Fibroblast of the aortic adventitia (primary cell): ENCODE measurements at regions not wholly inside any gene's neighbourhood (a gene's known extent, or its start where the extent isn't known, plus 50 kb on each side); places are given as distances from the start of the nearest gene placed in this dataset.
A peak's percentile ranks its signal among the peaks of the same experiment; 100 is the strongest.

Source experiments
- DNase-seq: peaks from one replicate; pipeline ENCODE4 v3.0.0-alpha.2; 2010; ENCODE audit warnings: low read depth
- H3K4me3 ChIP-seq: 2 replicates; pipeline ENCODE4 v1.5.1; 2011; ENCODE audit warnings: low read depth, mild to moderate bottlenecking, control low read depth, low read length, moderate library complexity
- TF ChIP-seq, protein P1 (sequence below): IDR thresholded peaks from 2 replicates; pipeline ENCODE4 v1.5.1; 2011; ENCODE audit warnings: mild to moderate bottlenecking, low read length, control low read depth, inconsistent platforms; ENCODE audit not compliant: insufficient read depth

DNA sequence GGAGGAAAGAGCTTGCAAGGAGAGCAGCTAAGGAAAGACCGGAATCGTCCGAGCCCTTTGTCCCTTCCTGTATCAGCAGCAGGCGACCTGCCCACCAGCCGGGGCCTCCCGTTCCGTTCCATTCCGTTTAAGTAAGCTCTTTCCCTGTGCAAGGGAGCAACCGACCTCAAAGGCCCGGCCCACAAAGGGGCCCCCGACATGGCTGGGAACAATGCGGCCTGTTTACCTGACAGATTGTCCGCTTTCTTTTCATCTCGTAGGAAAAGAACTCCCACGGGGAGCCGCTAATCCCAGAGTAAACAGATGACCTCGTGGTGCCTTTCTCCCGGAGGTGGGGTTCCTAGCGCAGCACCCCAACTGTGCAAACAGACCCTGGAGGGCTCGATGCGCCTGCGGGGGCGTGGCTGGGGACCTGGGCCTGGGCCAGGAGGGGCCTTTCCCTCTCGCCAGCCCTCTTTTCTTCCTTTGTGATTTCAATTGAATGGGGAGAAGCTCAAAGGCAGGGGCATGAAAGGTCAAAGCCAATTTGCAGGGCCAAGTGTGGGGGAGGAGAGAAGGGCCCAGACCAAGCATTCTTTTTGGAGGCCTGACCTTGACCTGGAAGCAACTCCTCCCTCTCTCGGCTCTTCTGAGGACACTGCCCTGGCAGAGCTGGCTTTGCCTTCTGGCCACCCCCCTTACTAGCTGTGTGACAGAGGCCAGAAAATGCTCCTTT is 120.2 kb downstream of the INHBB start:
- no peak overlapping the region for H3K4me3 ChIP-seq
- TF ChIP-seq, protein P1, sequence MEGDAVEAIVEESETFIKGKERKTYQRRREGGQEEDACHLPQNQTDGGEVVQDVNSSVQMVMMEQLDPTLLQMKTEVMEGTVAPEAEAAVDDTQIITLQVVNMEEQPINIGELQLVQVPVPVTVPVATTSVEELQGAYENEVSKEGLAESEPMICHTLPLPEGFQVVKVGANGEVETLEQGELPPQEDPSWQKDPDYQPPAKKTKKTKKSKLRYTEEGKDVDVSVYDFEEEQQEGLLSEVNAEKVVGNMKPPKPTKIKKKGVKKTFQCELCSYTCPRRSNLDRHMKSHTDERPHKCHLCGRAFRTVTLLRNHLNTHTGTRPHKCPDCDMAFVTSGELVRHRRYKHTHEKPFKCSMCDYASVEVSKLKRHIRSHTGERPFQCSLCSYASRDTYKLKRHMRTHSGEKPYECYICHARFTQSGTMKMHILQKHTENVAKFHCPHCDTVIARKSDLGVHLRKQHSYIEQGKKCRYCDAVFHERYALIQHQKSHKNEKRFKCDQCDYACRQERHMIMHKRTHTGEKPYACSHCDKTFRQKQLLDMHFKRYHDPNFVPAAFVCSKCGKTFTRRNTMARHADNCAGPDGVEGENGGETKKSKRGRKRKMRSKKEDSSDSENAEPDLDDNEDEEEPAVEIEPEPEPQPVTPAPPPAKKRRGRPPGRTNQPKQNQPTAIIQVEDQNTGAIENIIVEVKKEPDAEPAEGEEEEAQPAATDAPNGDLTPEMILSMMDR: no peak
- DNase-seq: no peak

DNA sequence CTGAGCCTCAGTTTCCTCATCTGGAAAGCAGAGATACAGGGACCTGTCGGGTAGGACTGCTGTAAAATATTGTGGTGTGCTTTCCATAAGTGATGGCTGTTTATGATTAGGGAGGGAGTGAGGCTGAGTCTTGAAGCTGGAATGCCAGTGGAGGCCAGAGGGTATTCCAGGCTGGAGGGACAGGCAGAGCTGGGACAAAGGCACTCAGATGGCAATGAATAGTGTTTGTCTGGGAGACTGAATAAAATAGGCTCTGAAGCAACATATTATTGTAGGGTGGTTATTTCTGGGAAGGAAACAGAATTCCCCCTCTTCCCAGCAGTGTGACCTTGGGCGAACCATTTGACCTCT is 120.7 kb downstream of the INHBB start:
- TF ChIP-seq, protein P1: no peak
- DNase-seq: no peak

DNA sequence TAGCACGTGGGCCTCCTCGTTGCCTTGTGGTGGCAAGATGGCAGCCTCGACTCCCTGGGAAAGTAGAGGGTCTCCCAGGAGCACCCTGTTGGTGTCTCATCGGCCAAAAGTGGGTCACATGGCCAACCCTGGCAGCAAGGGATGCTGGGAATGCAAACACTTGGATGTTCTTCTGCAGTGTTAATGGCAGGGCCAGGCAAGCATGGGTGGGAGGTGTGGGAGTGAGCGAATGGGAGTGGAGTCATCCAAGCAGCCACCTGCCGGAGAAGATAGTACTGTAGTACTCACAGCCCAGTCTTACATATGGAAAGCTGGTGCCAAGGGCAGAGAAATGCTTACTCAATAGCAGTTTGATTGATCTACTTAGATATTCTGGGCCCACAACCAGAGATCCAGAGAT is 122.2 kb downstream of the INHBB start:
- no peak overlapping the region for H3K4me3 ChIP-seq
- TF ChIP-seq, protein P1: no peak
- peak; percentile 32 for DNase-seq

More for the DNA sequence above, 120.7 kb downstream of the INHBB start:
- H3K4me3 ChIP-seq: no peak overlapping the region

DNA sequence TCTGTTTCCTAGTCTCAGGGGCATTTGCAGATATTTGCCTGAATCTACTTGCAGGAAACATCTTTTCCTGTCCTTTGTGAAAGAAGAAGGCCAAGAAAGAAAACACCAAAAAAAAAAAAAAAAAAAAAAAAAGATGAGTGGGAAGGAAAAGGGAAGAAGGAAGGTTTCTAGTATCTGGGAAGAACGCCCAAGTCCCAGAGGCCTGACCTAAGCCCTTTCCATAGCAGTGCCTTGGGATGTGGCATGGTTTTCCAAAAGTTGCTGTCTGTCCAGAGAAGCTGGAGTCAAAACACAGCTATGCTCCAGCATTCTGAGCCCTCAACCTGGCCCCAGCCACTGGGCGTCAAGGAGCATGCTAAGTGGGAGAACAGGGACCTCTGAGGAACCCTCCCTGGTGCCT is 123.5 kb downstream of the INHBB start:
- TF ChIP-seq, protein P1: no peak
- peak; percentile 57 for DNase-seq
- no peak overlapping the region for H3K4me3 ChIP-seq

DNA sequence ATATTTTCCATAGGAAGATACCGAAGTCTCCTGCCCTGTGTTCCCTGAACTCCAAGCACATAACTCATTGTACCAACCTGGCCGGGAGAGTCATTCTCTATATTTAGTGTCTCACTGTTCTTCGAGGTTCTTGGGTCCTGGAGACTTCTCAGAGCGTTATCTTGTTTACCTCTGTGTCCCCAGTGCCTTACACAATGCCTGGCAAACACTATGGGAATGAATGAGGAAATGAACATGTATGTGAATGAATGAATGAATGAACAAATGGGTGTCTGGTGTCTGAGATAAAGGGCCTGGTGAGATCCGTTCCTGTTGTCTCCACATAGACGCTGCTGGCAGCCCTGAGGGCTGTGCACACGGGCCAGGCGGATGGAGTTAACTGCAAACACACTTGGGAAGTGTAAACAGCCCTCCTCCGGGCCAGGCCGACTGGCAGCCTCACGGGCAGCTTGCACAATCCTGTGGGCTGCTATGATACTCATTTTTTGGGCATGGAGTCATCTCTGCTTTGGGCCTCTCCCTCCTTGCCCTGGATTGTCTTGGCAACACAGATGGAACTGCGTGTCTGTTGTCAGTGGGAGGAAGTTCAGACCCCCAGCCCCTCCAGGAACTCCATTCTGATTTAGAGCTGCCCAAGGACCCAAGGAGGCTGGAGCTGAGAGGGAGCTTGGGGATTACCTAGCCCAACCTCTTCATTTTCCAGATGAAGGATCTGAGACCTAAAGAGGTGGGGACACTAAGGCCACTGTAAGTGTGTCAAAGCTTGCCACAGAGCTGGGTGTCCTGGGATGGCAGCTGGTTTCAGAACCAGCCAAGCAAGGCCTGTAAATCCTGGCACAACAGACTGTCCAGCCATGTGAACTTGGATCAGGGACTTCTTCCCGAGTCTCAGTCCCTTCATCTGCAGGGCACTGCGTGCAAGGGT is 124.4 kb downstream of the INHBB start:
- TF ChIP-seq, protein P1: no peak
- H3K4me3 ChIP-seq: no peak overlapping the region
- DNase-seq: peak; percentile 95

DNA sequence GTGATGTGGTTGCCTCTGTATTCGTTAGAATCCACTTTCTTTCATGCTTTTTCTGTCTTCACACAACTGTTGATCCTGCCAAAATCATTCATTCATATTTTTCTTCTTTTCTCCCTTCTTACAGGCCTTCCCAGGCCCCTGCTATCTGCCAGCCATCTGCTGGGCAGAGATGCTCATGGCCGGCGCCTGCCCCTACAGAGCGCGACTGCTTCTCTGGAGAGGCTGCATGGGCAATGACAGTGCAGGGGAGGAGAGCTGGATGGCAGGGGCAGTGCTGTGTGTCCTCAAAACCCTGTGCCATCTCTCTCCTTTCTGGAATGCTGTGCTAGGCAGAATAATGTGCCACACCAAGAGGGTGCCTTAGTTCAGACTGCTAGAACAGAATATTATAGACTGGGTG is 125.2 kb downstream of the INHBB start:
- TF ChIP-seq, protein P1: no peak
- DNase-seq: no peak
- no peak overlapping the region for H3K4me3 ChIP-seq
